ENCODE measurements at regions not wholly inside any gene's neighbourhood (a gene's known extent, or its start where the extent isn't known, plus 50 kb on each side); places are given as distances from the start of the nearest gene placed in this dataset.

- no peak for DNase-seq
- no peaks in the 10 kb centered on the region for H3K36me3 ChIP-seq (replicated peaks; ENCODE audit: control insufficient read depth, insufficient read depth, low read length)
- H3K4me3 ChIP-seq (ENCODE audit: insufficient read depth, low read depth, low read length) = no peak overlapping the region
- no peaks in the 10 kb centered on the region for H3K27me3 ChIP-seq (ENCODE audit: control insufficient read depth, insufficient read depth, low read length)
Observed at GRCh38 chr18:48488388-48488850, 50.4 kb upstream of the CTIF start.

GRCh38 chr18:48486754-48487153, 52.1 kb upstream of the CTIF start:
- Histone ChIP-seq H3K36me3 (replicated peaks; ENCODE audit: control insufficient read depth, insufficient read depth, low read length) (no peaks in the 10 kb centered on the region), H3K27me3 (ENCODE audit: control insufficient read depth, insufficient read depth, low read length) (no peaks in the 10 kb centered on the region), H3K4me3 (ENCODE audit: insufficient read depth, low read depth, low read length) (no peak overlapping the region)
- no peak for DNase-seq

- DNase-seq = no peak
- H3K27me3 ChIP-seq (ENCODE audit: control insufficient read depth, insufficient read depth, low read length) = no peaks in the 10 kb centered on the region
- H3K4me3 ChIP-seq (ENCODE audit: insufficient read depth, low read depth, low read length) = no peak overlapping the region
- H3K36me3 ChIP-seq (replicated peaks; ENCODE audit: control insufficient read depth, insufficient read depth, low read length) = no peaks in the 10 kb centered on the region
Observed at GRCh38 chr18:48485828-48486405, 52.9 kb upstream of the CTIF start.

DNA sequence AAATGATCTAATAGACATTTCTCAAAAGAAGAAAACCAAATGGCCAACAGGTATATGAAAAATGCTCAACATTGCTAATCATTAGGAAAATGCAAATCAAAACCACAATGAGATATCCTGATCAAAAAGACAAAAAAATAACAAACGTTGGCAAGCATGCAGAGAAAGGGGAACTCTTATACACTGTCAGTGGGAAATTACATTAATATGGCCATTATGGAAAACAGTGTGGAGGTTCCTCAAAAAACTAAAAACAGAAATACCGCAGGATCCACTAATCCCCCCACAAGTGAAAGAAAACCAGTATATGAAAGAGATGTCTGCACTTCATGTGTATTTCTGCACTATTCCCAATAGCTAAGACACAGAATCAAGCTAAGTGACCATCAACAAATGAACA, 57.7 kb upstream of the CTIF start:
- Histone ChIP-seq H3K27me3 (ENCODE audit: control insufficient read depth, insufficient read depth, low read length) (no peaks in the 10 kb centered on the region), H3K36me3 (replicated peaks; ENCODE audit: control insufficient read depth, insufficient read depth, low read length) (no peaks in the 10 kb centered on the region), H3K4me3 (ENCODE audit: insufficient read depth, low read depth, low read length) (no peak overlapping the region)
- no peak for DNase-seq

- Histone ChIP-seq H3K4me3 (ENCODE audit: insufficient read depth, low read depth, low read length) (no peak overlapping the region), H3K27me3 (ENCODE audit: control insufficient read depth, insufficient read depth, low read length) (no peaks in the 10 kb centered on the region), H3K36me3 (replicated peaks; ENCODE audit: control insufficient read depth, insufficient read depth, low read length) (no peaks in the 10 kb centered on the region)
- no peak for DNase-seq
Observed at GRCh38 chr18:48479531-48479930, 59.3 kb upstream of the CTIF start.

DNA sequence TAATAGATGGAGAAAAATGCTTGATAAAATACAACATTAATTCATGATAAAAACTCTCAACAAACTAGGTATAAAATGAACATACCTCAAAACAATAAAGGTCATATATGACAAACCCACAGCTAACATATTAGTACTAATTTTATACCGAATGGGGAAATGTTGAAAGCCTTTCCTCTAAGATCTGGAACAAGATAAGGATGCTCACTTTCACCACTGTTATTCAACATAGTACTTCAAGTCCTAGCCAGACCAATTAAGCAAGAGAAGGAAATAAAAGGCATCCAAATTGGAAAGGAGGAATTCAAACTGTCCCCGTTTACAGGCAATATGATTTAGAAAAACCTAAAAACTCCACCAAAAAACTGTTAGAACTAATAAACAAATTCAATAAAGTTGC, 61.5 kb upstream of the CTIF start:
- DNase-seq = no peak
- no peaks in the 10 kb centered on the region for H3K36me3 ChIP-seq (replicated peaks; ENCODE audit: control insufficient read depth, insufficient read depth, low read length)

DNA sequence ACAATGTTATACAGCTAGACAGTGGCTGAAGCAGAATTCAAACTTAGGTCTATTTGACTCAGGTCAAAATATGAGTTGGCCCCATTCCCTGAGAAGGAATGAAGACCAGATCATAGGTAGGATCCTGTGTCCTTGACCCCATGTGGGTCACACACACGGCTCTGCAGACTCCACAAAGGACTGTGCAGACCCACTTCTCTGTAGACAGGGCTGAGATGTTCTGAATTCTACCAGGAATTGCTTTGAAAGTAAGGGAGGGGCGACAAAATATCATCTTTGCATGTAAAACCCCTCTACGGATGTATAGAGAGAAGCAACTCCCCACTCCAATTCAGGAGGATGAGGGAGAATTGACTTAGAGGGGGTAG, 62.3 kb upstream of the CTIF start:
- H3K4me3 ChIP-seq (ENCODE audit: insufficient read depth, low read depth, low read length) = no peak overlapping the region
- no peaks in the 10 kb centered on the region for H3K27me3 ChIP-seq (ENCODE audit: control insufficient read depth, insufficient read depth, low read length)
- DNase-seq = no peak
- H3K36me3 ChIP-seq (replicated peaks; ENCODE audit: control insufficient read depth, insufficient read depth, low read length) = no peaks in the 10 kb centered on the region

More for the DNA sequence above, 61.5 kb upstream of the CTIF start:
- H3K27me3 ChIP-seq (ENCODE audit: control insufficient read depth, insufficient read depth, low read length) = no peaks in the 10 kb centered on the region
- no peak overlapping the region for H3K4me3 ChIP-seq (ENCODE audit: insufficient read depth, low read depth, low read length)

DNA sequence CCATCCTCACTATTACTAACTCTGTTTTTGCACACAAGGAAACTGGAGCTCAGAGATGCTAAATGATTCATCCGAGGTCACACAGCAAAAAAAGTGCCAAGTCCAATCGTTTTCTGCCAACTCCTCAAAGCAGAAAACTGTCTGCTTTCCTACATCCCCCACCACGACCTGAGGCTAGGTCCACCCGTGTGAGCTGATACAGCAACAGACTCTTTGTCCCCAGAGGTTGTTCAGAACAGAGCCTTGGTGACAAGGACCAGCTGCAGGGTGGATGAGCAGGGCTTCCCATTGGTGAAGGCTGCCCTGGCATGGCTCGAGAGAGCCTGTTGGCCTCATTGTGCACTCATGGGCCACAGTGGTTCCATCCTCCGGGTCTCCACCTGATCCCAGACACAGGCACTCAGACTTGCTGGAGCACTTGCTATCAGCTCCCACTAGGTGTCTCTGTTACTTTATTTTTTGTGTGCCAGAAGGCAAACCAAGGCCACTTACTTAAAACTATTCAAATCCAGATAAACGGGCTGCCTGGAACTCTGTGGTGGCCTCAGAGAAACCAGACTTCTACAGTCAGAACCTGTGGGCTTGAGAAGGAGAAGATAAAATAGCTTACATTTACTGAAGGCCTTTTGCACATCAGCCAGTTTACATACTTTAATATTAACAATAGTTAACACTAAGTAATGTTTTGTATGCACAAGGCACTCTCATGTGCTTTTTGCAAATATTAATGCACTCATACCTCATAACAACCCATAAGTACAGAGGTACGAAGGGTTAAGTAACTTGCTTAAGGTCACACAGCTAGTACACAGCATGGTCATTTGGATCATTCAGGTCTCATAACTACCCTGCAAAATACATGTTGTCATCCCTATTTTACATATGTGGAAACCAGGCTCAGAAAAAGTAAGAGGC, 62.9 kb upstream of the CTIF start:
- Histone ChIP-seq H3K4me3 (ENCODE audit: insufficient read depth, low read depth, low read length) (no peak overlapping the region), H3K36me3 (replicated peaks; ENCODE audit: control insufficient read depth, insufficient read depth, low read length) (no peaks in the 10 kb centered on the region)
- peak; percentile 74 for DNase-seq

GRCh38 chr18:48473816-48474215, 64.6 kb upstream of the ZBTB7C start:
- no peaks in the 10 kb centered on the region for H3K36me3 ChIP-seq (replicated peaks; ENCODE audit: control insufficient read depth, insufficient read depth, low read length)
- DNase-seq = no peak
- no peaks in the 10 kb centered on the region for H3K27me3 ChIP-seq (ENCODE audit: control insufficient read depth, insufficient read depth, low read length)
- H3K4me3 ChIP-seq (ENCODE audit: insufficient read depth, low read depth, low read length) = no peak overlapping the region

More for the DNA sequence above, 62.9 kb upstream of the CTIF start:
- H3K27me3 ChIP-seq (ENCODE audit: control insufficient read depth, insufficient read depth, low read length) = no peaks in the 10 kb centered on the region

- DNase-seq = no peak
- H3K4me3 ChIP-seq (ENCODE audit: insufficient read depth, low read depth, low read length) = no peak overlapping the region
- H3K27me3 ChIP-seq (ENCODE audit: control insufficient read depth, insufficient read depth, low read length) = no peaks in the 10 kb centered on the region
- no peaks in the 10 kb centered on the region for H3K36me3 ChIP-seq (replicated peaks; ENCODE audit: control insufficient read depth, insufficient read depth, low read length)
Observed at GRCh38 chr18:48472610-48473009, 63.4 kb upstream of the ZBTB7C start.

- Histone ChIP-seq H3K36me3 (replicated peaks; ENCODE audit: control insufficient read depth, insufficient read depth, low read length) (no peaks in the 10 kb centered on the region), H3K27me3 (ENCODE audit: control insufficient read depth, insufficient read depth, low read length) (no peaks in the 10 kb centered on the region), H3K4me3 (ENCODE audit: insufficient read depth, low read depth, low read length) (no peak overlapping the region)
- DNase-seq = no peak
Observed at GRCh38 chr18:48470484-48471180, 61.4 kb upstream of the ZBTB7C start.

DNA sequence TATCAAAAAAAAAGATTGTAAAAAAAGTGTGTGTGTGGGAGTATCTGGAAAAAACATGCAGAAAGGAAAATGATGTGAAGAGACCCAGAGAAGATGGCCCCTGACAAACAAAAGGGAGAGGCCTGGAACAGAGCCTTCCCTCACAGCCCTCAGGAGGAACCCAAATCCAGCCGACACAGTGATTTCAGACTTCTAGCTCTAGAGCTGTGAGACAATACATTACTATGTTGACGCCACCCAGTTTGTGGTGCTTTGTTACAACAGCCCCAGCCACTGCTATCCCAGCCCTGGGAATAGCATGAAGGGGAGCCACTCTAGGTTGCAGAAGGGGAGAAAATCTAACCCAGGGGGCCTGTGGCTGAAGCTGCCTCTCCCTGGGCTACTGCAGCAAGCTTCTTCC, 59.0 kb upstream of the ZBTB7C start:
- Histone ChIP-seq H3K36me3 (replicated peaks; ENCODE audit: control insufficient read depth, insufficient read depth, low read length) (no peaks in the 10 kb centered on the region), H3K27me3 (ENCODE audit: control insufficient read depth, insufficient read depth, low read length) (no peaks in the 10 kb centered on the region), H3K4me3 (ENCODE audit: insufficient read depth, low read depth, low read length) (no peak overlapping the region)
- no peak for DNase-seq

DNA sequence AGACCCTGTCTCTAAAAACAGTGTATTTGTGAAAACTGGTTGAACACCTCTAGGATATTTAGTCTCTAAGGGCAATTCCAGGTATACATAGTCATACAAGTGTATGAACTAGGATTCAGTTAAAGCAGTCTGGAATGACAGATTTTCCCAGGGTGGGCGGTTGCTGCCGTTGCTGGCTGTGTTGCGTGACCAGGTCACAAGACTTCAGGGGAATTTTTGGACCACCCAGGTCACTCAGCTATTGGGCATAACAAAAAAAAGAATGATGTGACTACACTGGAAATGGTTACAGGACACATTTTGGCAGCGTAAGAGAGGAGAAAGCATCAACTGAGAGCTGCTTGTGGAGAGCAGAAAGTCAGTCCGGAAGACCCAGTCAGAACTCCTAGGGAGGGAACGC, 58.0 kb upstream of the ZBTB7C start:
- no peak for DNase-seq
- Histone ChIP-seq H3K36me3 (replicated peaks; ENCODE audit: control insufficient read depth, insufficient read depth, low read length) (no peaks in the 10 kb centered on the region), H3K27me3 (ENCODE audit: control insufficient read depth, insufficient read depth, low read length) (no peaks in the 10 kb centered on the region)

DNA sequence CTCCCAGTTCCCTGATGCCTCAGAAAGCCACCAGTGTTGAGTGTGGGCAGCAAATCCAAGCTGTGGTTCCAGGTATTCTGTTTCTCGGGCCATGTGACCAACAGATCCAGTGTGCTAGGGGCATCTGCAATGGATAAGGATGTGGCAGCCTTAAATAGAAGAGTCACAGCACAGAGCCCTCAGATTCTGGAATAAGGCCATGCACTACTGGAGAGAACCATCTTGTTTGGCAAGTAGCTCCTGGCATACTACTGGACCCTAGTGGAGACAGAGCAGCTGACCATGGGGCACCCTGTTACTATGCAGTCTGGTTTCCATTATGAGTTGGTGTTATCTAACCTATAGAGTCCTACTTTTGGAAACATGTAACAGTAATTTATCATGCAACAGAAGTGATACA, 53.3 kb upstream of the ZBTB7C start:
- Histone ChIP-seq H3K27me3 (ENCODE audit: control insufficient read depth, insufficient read depth, low read length) (no peaks in the 10 kb centered on the region), H3K36me3 (replicated peaks; ENCODE audit: control insufficient read depth, insufficient read depth, low read length) (no peaks in the 10 kb centered on the region), H3K4me3 (ENCODE audit: insufficient read depth, low read depth, low read length) (no peak overlapping the region)
- DNase-seq = peak; percentile 1

More for the DNA sequence above, 58.0 kb upstream of the ZBTB7C start:
- H3K4me3 ChIP-seq (ENCODE audit: insufficient read depth, low read depth, low read length) = no peak overlapping the region
